Esophagus squamous epithelium (tissue), 4 donors: ENCODE measurements at regions not wholly inside any gene's neighbourhood (a gene's known extent, or its start where the extent isn't known, plus 50 kb on each side); places are given as distances from the start of the nearest gene placed in this dataset.

Source experiments
- CTCF ChIP-seq, 6 experiments: fragments of 450-650 bp in 4 of 6; fragments of 200-600 bp in 2 of 6; sonication (generic) in 2 of 6; IDR thresholded peaks; one replicate each; pipeline ENCODE4 v1.5.1; 2016 to 2019; ENCODE audit warnings: antibody characterized with exemption in 6 of 6, mild to moderate bottlenecking in 4 of 6, moderate library complexity in 4 of 6
- POLR2A ChIP-seq, 4 donors: fragments of 450-650 bp; IDR thresholded peaks; one replicate each; pipeline ENCODE4 v1.6.1; 2017; ENCODE audit warnings: antibody characterized with exemption in 4 of 4, mild to moderate bottlenecking in 4 of 4, moderate library complexity in 3 of 4

GRCh38 chr18:24814521-24814920, 354.1 kb downstream of the HRH4 start:
- TF ChIP-seq CTCF (IDR thresholded peaks at IDR 0.05) (no peak), POLR2A (IDR thresholded peaks at IDR 0.05) (no peak)
